ENCODE measurements at regions not wholly inside any gene's neighbourhood (a gene's known extent, or its start where the extent isn't known, plus 50 kb on each side); places are given as distances from the start of the nearest gene placed in this dataset.

DNA sequence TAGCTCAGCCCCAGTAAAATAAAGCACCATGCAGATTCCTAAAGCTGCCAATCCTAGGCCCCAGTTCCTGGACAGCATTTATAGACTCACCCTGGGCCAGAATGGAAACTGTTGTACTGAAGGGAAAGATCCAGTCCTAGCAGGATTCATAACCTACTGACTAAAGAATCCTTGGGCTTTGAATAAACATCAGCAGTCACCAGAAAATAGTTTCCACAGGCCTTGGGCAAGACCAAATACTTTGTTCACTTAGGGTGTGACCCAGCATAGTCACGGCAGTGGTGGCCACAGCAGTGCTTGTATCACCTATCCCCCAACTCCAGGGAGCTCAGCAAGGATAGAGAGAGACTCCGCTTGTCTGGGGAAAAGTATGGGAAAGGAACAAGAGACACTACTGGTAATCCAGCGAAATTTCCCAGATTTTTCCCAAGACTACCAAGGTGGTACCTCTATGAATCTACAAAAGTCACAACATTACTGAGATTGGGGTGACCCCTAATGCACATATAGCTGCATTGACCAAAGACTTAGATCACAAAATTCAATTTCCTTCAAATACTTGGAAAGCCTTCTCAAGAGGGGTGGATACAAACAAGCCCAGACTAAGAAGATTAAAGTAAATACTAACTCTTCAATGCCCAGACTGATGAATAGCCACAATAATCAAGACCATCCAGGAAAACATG is 748.1 kb upstream of the LRATD1 start:
- no peak overlapping the region for H3K4me3 Mint-ChIP-seq
- H3K4me1 Mint-ChIP-seq (ENCODE audit: low read depth): no peaks in the 10 kb centered on the region
- H3K27ac Mint-ChIP-seq: no peak overlapping the region
- TF ChIP-seq, protein P1, sequence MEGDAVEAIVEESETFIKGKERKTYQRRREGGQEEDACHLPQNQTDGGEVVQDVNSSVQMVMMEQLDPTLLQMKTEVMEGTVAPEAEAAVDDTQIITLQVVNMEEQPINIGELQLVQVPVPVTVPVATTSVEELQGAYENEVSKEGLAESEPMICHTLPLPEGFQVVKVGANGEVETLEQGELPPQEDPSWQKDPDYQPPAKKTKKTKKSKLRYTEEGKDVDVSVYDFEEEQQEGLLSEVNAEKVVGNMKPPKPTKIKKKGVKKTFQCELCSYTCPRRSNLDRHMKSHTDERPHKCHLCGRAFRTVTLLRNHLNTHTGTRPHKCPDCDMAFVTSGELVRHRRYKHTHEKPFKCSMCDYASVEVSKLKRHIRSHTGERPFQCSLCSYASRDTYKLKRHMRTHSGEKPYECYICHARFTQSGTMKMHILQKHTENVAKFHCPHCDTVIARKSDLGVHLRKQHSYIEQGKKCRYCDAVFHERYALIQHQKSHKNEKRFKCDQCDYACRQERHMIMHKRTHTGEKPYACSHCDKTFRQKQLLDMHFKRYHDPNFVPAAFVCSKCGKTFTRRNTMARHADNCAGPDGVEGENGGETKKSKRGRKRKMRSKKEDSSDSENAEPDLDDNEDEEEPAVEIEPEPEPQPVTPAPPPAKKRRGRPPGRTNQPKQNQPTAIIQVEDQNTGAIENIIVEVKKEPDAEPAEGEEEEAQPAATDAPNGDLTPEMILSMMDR (IDR thresholded peaks at IDR 0.05): no peak
- no peaks in the 10 kb centered on the region for H3K36me3 Mint-ChIP-seq (ENCODE audit: low read depth)
- DNase-seq: no peak
- peaks cover 32% of the 10 kb centered on the region for H3K9me3 Mint-ChIP-seq
- no peaks in the 10 kb centered on the region; the same call in 1 of the 2 replicates for H3K27me3 Mint-ChIP-seq (ENCODE audit: insufficient read depth)

DNA sequence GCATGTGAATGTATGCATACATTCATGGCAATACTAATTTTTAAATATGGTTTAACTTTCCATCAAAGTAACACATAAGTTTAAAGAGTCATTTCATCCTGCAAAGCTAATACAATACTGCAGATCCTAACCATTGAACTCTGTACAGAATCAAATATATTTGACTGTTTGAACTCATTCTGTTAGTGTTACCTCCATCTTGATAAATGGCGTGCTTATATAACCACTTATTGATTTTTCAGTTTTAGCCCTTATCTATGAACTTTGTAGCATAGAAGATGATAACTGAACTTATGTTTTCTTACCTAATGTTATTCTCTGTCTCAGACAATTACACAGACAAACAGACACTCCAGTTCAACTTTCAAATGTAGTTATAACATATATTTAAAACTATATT is 731.0 kb upstream of the LRATD1 start:
- H3K27ac Mint-ChIP-seq: no peak overlapping the region
- H3K4me3 Mint-ChIP-seq: no peak overlapping the region
- no peak for DNase-seq
- H3K4me1 Mint-ChIP-seq (ENCODE audit: low read depth): no peaks in the 10 kb centered on the region
- TF ChIP-seq, protein P1 (IDR thresholded peaks at IDR 0.05): no peak
- H3K36me3 Mint-ChIP-seq (ENCODE audit: low read depth): no peaks in the 10 kb centered on the region
- peaks cover 22% of the 10 kb centered on the region for H3K9me3 Mint-ChIP-seq
- H3K27me3 Mint-ChIP-seq (ENCODE audit: insufficient read depth): no peaks in the 10 kb centered on the region; the same call in 1 of the 2 replicates

DNA sequence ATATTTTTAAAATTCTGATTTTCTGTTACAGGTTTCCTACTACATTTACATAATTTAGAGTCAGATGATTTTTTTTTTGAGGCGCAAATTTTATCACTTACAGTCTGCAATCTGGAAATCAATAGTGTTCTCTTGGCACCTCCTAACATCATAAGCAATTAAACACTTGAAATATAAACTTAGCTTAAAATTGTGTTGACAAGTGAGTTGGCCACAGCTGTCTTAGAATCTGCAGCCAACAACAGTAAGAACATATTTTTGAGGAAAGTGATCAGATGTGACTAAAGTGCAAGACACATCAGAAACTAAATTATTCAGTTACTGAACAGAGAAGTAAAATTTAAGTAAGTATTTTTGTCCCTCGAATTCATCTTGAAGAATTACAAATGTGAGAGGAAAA is 726.7 kb upstream of the LRATD1 start:
- Mint-ChIP-seq H3K9me3 (peaks cover 7% of the 10 kb centered on the region; the same call in 1 of the 2 replicates), H3K4me1 (ENCODE audit: low read depth) (no peaks in the 10 kb centered on the region), H3K4me3 (no peak overlapping the region), H3K27me3 (ENCODE audit: insufficient read depth) (no peaks in the 10 kb centered on the region; the same call in 1 of the 2 replicates), H3K36me3 (ENCODE audit: low read depth) (no peaks in the 10 kb centered on the region), H3K27ac (no peak overlapping the region)
- no peak for DNase-seq
- TF ChIP-seq, protein P1 (IDR thresholded peaks at IDR 0.05): no peak

DNA sequence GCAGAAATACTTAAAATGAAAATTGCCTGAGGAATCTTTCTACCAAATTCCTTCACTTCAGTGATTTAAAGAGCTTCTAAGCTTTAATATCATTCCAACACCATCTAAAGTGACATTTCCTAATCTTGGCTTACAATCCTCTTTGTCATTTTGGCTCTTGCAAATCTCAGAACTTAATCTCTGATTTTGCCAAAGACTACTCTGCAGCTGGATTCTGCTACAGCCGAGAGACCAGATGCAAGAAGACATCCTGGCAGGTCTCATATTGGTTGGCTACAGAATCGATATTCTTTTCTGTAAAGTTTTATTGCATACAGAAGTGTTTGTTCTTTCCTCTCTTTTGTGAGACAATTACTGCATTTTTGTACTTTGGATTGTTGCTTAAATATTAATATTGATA is 716.5 kb upstream of the LRATD1 start:
- H3K27ac Mint-ChIP-seq: no peak overlapping the region
- no peak overlapping the region for H3K4me3 Mint-ChIP-seq
- no peaks in the 10 kb centered on the region for H3K27me3 Mint-ChIP-seq (ENCODE audit: insufficient read depth)
- TF ChIP-seq, protein P1 (IDR thresholded peaks at IDR 0.05): no peak
- no peaks in the 10 kb centered on the region for H3K4me1 Mint-ChIP-seq (ENCODE audit: low read depth)
- no peaks in the 10 kb centered on the region for H3K36me3 Mint-ChIP-seq (ENCODE audit: low read depth)
- H3K9me3 Mint-ChIP-seq: peaks cover 13% of the 10 kb centered on the region
- DNase-seq: no peak

DNA sequence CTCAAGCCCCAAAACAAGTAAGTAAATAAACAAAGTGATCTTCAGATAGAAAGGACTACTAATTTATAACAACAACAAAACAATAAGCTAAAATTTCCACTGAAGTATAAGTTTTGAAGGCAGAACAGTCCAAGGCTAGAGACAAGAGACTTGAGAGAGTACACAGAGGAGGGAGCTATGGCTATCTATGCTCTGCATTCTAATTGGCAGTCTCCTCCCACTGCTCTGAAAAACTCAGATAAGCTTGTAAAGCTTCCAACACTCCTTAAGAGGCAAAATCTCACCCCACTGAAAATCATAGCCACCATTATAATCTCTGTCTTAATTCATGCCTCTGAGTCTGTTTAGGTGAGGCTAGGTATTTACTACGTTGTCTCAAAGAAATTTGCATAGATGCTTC is 714.6 kb upstream of the LRATD1 start:
- peaks cover 23% of the 10 kb centered on the region for H3K9me3 Mint-ChIP-seq
- TF ChIP-seq, protein P1 (IDR thresholded peaks at IDR 0.05): no peak
- no peaks in the 10 kb centered on the region for H3K4me1 Mint-ChIP-seq (ENCODE audit: low read depth)
- no peak for DNase-seq
- no peak overlapping the region for H3K4me3 Mint-ChIP-seq
- peaks cover under 1% of the 10 kb centered on the region; the same call in 1 of the 2 replicates for H3K27me3 Mint-ChIP-seq (ENCODE audit: insufficient read depth)
- no peaks in the 10 kb centered on the region for H3K36me3 Mint-ChIP-seq (ENCODE audit: low read depth)
- no peak overlapping the region for H3K27ac Mint-ChIP-seq
